Vagina (tissue), 2 donors: ENCODE measurements at regions not wholly inside any gene's neighbourhood (a gene's known extent, or its start where the extent isn't known, plus 50 kb on each side); places are given as distances from the start of the nearest gene placed in this dataset.

Experiments
- CTCF ChIP-seq, 3 experiments: fragments of 450-650 bp in 2 of 3; fragments of 200-600 bp in 1 of 3; sonication (generic) in 1 of 3; IDR thresholded peaks; one replicate each; pipeline ENCODE4 v1.5.1; 2017 to 2019; ENCODE audit warnings: antibody characterized with exemption in 3 of 3, mild to moderate bottlenecking in 2 of 3, moderate library complexity in 2 of 3
- POLR2A ChIP-seq, 2 donors: fragments of 450-650 bp; IDR thresholded peaks; one replicate each; pipeline ENCODE4 v1.6.1; 2017; ENCODE audit warnings: antibody characterized with exemption in 2 of 2, mild to moderate bottlenecking in 2 of 2, moderate library complexity in 2 of 2

DNA sequence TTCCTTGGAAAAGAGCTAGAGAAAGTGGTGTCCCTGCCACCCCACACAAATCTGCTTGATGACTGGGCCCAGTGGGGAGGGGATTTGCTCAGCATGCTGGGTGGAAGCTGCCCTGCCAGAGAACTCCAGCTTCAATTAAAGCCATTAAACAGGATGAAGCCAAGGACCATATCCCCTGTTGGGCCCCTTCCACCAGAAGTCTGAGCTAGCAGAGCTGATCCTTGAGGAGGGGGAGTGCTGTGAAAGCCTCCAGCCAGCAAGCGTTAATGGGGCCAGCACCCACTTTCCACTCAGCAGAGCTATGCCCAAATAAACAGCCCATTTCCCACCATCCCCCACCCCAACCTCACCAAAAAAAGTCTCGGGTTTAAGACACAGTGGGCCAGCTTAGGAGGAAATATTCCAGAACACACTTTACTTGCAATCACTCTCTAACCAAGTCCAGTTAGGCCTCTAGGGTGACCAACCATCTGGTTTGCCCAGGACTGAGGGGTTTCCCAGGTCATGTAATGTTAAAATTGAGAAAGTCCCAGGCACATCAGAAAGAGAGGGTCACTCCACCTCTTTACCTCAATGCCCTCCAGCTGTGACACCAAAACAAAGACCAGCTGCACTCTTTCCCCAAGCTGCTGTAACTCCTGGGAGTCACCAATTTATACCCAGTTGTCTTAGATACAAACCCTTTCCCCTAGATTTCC lies 132.3 kb downstream of the FOXI3 start:
- TF ChIP-seq CTCF (IDR thresholded peaks at IDR 0.05) = no peak
- TF ChIP-seq POLR2A (IDR thresholded peaks at IDR 0.05) = no peak
